NCI-H69 (cell line): ENCODE measurements at regions not wholly inside any gene's neighbourhood (a gene's known extent, or its start where the extent isn't known, plus 50 kb on each side); places are given as distances from the start of the nearest gene placed in this dataset.

ENCODE experiments used
- DNase-seq: peaks from one replicate; lab custom pipeline; 2025; lab: John Stamatoyannopoulos, UW

DNA sequence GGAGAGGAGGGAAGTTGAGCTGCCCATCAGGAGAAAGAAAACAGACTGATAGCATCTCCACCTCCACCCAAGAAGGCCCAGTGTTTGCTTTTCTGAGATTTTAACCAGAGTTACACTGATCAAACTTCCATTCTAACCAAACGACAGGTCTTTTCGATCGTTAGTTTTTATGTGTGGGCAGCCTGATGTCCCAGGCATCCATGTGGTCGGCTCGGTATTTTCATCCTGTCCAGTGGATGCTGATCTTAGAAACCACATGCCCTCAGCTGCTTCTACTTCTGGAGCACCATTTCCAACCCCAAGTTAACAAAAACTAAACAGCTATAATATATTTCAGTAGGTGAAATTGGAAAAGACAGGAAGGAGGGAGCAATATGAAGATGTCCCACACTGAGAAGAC is 536.8 kb upstream of the JAG1 start:
- DNase-seq, result no peak

DNA sequence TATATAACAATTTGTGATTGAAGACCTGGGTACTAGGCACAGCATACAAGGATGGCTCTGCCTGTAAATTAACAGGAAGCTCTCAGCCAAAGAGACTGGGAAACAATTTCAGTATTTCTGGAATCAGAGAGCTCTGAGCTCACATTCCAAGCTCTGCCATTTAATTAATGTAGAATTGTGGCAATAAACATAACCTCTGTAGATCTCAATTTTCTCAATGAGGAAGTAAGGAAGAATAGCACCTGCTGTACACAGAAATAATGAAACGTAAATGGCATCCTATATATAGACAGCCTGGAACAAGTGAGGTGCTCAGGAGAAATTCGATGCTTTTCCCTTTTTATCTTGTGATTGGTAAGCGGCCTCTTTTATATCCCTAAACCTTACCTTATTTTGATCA is 538.5 kb upstream of the JAG1 start:
- DNase-seq, result no peak

- no peak for DNase-seq
These were observed 539.1 kb upstream of the JAG1 start for GRCh38 chr20:11212902-11213301.

DNA sequence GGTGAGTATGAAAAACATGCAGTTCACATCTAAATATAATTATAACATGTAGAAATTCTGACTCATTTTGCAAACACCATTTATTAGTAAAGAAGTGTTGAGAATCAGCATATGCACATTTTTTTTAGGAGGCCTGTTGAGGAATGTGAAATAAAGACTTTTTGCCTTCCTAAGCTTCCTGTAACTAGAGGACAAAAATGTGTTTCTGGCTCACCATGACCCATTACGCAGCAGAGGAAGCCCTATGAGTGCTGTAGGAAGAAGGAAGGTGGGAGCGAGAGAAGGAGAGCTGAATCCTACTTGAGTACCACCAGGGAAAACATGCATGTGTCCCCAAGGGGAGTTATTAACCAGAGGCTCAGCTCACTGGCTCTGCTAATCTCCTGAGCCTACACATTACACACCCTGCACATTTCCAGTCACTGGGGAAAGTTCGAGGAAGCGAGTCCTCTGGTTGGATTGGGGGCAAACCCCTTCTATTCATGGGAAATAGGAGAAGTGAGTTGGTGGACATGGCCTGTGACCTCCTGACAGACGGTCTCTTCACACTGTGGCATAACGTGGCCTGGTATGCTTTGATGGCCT is 540.5 kb upstream of the JAG1 start:
- no peak for DNase-seq

DNA sequence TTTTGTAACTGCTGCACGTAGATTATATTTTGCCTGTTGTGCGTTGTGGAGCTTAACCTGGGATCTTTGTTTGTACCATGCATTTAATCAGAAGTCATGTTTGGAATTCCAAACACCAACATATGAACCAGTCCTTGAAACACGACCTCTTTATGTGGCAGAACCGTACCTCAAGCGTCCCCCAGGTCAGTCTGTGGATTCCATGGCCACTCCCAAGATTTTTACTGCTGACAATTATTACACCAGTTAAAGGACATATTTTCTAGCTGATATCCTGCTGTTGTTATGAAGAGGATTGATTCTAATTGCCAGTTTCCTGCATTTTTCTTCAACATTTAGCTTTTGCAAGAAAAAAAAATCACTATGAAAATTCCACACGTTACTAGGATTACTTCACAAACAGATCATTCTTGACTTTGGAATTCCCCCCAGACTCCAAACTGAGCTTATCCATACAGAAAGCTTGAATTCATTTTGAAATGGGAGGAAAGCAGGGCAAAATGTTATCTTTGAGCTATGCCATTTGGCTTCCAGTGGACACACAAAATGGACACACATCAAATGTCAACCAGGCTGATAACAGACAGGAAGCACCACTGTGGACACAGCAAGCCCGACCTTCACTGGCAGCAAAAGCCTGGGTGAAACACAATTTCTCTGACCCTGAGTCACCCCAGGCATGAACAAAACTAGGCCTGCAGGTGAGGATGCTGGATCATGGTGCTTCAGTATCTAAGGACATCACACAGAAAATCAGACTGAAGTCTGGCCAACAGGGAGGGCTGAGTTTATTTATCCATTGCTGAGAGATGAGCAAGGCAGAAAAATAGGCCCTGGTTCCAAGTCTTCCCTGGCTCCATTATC is 542.9 kb upstream of the JAG1 start:
- DNase-seq, result no peak

DNA sequence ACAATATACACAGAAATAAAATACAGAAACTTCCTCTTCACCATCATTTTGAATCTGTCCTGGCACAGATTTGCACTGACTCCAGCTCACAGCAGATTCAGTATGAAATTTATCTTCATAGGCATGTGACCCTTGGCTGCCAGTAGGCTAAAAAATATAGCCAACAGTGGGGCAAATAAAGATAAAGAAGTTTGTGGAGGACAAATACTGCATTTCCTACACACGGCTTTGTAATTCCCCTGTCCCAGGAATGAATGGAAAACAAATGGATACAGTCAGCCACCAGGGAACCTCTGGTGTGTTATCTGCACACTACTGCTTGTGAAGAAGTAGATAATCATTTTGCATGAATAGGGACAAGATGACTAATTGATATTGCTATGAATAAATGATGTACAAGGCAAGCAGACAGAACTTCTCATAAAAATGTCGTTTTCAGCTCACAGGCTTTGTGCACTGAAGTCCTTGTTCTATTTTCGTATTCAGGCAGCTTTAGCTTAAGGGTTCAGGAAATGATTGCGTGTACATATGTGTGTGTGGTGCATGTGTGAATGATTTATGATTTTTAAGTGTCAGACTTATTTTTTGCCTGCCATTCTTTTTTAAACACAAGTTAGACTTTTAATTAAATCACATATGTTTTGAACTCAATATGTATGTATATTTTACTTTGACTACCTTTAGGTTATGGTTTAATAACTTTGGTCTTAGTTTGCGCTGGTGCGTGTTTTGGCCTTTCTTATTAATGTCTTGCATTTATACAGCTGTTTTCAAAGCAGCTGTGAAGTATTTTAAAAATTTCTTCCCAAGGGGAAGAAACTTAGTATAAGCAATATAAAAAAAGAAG is 543.8 kb upstream of the JAG1 start:
- no peak for DNase-seq

DNA sequence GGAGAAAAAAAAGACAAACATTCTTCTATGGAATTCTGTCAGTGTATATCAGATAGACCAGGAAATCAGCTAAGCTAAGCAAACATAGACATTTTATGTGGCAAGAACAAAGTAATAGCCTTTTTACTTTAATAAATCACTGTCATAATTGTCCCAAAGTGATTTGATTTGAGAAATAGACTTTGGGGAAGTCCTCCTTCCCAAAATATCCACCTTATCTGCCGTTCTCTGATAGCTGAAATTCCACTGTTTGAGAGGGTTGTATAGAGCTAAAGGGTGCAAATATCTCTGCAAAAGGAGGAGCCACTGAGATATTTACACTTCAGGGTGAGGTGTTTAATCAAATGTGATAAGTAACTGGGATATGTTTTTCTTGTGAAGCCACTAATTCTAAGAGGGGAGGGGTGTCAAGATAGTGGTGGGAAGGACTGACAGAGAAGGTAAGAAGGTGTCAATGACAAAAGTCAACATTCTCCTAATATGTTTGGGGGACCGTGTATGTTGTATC is 544.4 kb upstream of the JAG1 start:
- no peak for DNase-seq

DNA sequence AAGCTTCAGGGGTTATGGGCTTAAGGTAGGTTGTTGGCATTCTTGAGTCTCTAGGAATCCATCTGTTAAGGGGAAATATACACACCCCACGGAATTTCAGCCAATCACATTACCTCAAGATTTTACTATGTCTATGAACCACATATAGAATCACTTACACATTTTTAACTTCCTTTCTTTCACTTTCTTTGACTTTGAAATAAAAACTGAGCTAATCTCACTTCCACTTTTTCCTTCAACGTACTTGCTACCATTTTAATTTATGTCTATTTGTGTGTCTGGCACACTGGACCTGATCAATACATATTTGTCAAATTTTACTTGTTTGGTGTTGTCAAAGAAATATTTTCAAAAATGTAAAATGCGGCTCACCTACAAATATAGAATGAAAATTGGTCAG is 545.4 kb upstream of the JAG1 start:
- DNase-seq, result no peak

GRCh38 chr20:11221046-11221445 is 547.2 kb upstream of the JAG1 start:
- DNase-seq, result no peak

DNA sequence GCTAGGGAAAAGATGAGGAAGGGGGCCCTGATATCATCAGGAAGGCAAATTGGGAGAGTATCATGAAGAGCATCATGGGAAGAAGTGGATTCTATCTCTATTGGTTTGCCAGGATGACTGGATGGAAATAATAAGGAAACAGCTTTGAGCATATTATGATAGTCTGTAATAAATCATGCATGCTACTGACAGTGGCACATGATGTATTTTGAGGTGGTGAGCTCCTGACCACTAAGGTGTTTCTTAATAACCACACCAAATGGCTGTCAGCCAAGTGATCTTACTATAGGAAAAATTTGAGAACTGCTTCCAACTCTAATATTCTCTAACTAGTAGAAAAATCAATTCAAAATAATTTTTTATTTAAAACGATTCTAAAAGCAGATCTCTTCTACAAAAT is 548.4 kb upstream of the JAG1 start:
- no peak for DNase-seq

DNA sequence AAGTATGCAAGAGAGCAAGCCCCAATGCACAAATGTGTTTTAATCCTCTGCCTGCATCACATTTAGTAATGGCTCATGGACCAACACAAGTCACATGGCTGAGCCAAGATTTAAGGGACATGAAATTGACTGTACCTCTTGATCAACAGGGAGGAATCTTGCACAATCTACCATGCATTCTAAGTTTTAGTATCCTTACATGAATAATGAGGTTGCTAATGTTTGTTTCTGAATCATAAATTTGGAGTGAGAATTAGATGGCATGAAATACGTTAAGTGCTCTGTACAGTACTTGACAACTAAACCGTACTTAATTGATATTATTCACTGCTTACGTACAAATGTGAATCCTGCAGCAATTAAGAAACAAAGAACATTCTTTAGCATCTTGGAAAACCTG is 553.8 kb upstream of the JAG1 start:
- no peak for DNase-seq

GRCh38 chr20:11229772-11230171 is 556.0 kb upstream of the JAG1 start:
- peak; percentile 11 for DNase-seq

- DNase-seq, result peak; percentile 11
These were observed 557.2 kb upstream of the JAG1 start for GRCh38 chr20:11230999-11231398.

DNA sequence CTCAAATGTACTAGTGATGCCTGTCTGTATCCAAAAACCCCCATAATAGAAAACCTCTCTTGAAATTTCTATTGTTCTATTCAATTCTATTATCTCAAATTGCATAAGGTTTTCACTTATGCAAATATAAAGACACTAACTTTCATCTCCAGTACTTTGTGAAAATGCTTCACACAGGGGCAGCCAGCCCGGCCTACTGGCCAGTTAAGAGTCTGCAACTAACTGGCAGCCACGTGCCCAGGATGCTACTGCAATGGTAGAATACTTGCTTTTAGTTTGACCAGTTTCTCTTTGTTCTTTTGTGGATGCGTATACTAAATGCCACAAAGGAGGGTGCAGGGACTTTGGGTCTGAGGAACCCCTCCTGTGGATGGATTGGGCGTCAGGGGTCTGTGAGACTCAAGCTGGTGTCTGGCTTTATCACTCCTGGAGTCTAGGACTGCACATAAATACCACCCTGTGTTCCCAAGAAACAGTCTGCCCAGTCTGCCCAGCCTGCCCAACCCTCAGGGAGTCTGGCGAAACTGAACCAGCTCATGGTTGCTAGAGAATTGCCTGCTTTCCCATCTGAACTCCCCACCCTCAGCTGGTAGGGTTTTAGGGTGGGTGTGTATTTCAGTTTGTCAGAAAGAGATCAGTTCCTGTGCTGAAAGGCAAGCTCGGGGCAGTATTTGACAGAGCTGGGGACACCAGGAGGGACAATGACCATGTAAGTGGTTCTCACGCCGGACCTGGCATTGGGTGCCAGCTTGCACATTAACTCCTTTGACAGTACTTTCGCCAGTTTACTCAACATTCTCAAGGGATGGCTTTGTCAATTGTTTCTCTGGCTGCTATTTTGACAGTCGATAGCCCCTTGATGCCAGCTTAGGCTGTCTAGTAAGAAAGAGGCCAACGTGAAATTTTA is 558.2 kb upstream of the JAG1 start:
- DNase-seq, result no peak

DNA sequence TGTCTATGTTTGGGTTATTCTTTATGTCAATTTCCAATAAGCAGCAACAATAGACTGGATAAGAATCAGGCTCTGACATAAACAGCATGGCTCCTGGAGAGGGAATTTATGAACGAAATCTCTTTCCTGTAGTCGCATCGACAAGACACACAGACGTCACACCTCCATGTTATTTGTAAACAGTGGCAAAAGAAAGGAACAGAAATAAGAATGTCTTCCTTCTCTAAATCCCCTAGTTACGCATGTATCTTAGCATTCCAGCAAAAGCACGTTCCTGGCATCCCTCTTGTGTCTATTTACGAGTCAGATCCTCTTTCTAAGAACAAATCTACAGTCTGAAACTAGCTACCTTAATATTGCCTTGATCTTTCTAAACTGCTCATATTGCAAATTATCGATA is 559.1 kb upstream of the JAG1 start:
- no peak for DNase-seq

- DNase-seq, result peak; percentile 27
These were observed 560.4 kb upstream of the JAG1 start for GRCh38 chr20:11234181-11234580.

- no peak for DNase-seq
These were observed 560.8 kb upstream of the JAG1 start for GRCh38 chr20:11234608-11235007.

DNA sequence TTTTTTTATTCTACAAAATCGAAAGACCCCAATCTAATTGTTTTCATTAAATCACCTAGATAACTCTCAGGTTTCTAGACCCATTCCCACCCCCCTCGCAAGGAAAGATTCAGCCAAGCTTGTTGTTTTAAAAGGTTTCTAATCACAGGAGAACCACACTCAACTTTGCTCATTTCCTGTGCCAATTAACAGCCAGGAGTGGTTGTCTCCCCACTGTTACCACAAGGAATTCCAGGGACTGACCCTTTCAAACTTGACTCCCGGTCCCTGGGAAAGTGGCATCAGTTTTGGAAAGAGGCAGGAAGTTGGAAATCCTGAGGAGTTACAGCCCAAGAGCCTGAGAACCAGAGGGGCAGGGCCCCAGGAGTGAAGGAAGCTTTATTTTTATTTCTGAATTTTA is 561.3 kb upstream of the JAG1 start:
- peak; percentile 13 for DNase-seq

- no peak for DNase-seq
These were observed 568.5 kb upstream of the JAG1 start for GRCh38 chr20:11242320-11242719.

DNA sequence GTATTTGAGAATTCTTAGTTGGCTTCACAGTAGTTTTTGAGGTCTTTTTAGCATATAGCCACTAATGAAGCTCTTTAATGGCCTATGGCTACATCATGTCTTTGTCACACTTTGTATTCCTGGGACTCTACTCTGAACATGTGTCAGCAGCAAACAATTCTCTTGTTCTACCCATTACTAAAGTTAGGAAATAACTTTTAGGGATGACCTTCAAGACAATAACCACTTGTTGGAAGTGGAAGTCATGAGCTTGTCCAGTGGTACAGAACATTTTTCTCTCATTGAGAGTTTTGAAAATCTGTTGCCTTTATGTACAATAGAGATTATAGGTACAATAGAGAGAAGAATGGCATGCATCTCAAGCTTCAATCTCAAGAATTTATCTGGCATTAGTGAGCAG is 571.6 kb upstream of the JAG1 start:
- DNase-seq, result no peak

- DNase-seq, result peak; percentile 94
These were observed 572.5 kb upstream of the JAG1 start for GRCh38 chr20:11246251-11246775.
